ENCODE measurements at regions not wholly inside any gene's neighbourhood (a gene's known extent, or its start where the extent isn't known, plus 50 kb on each side); places are given as distances from the start of the nearest gene placed in this dataset.
"Not testable (repeated sequence)": the region's sequence is repeated elsewhere in the genome, so short reads cannot be mapped to it uniquely, and the experiment has no call there.

- Histone ChIP-seq H3K27me3 (ENCODE audit: insufficient read depth, low read length) (no peaks in the 10 kb centered on the region), H3K14ac (ENCODE audit: low read length) (no peak overlapping the region), H3K18ac (ENCODE audit: low read length) (no peak overlapping the region), H3K79me2 (ENCODE audit: control insufficient read depth, insufficient read depth, low read length, poor library complexity) (no peaks in the 10 kb centered on the region), H3K9me3 (ENCODE audit: insufficient read depth, low read depth, low read length) (peaks cover 6% of the 10 kb centered on the region), H3K4me1 (ENCODE audit: control insufficient read depth in 1 of 2, insufficient read depth in 2 of 2, low read length in 2 of 2) (no peaks in the 10 kb centered on the region), H2AFZ (ENCODE audit: insufficient read depth, low read length, poor library complexity) (no peak overlapping the region), H2BK5ac (ENCODE audit: low read depth, low read length, poor library complexity) (no peak overlapping the region), H2AK5ac (ENCODE audit: low read length) (no peak overlapping the region), H3K79me1 (ENCODE audit: low read length) (no peaks in the 10 kb centered on the region), H3K36me3 (ENCODE audit: control insufficient read depth in 1 of 2, insufficient read depth in 2 of 2, low read length in 2 of 2) (no peaks in the 10 kb centered on the region), H3K4ac (ENCODE audit: low read depth, low read length) (no peak overlapping the region), H3K27ac (ENCODE audit: low read depth, low read length) (no peak overlapping the region), H3K9ac (ENCODE audit: low read length) (no peak overlapping the region), H4K12ac (ENCODE audit: low read depth, low read length) (no peak overlapping the region), H3K4me3 (ENCODE audit: low read depth, low read length) (no peak overlapping the region), H2BK12ac (ENCODE audit: low read length) (no peak overlapping the region), H3K23ac (ENCODE audit: low read length) (no peak overlapping the region), H4K91ac (ENCODE audit: low read depth, low read length) (no peak overlapping the region), H2BK120ac (ENCODE audit: insufficient read depth, low read length, poor library complexity) (no peak overlapping the region), H3K4me2 (ENCODE audit: low read length) (no peak overlapping the region), H4K8ac (ENCODE audit: low read depth, low read length) (no peak overlapping the region)
- whole genome bisulfite sequencing (ENCODE audit: extremely low coverage, insufficient coverage, insufficient read length) = no CpG with 5 or more reads among the region's 5 CpGs
- no peak for DNase-seq
Measured at GRCh38 chr11:100528872-100529416, 158.1 kb upstream of the ARHGAP42 start.

DNA sequence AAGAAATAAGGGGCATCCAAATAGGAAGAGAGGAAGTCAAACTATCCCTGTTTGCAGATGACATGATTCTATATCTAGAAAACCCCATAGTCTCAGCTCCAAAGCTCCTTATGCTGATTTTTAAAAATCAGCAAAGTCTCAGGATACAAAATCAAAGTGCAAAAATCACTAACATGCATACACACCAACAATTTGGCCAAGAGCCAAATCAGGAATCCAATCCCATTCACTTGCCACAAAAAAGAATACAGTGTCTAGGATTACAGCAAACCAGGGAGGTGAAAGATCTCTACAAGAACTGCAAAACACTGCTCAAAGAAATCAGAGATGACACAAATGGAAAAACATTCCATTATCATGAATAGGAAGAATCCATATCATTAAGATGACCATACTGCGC, 155.8 kb upstream of the ARHGAP42 start:
- H3K4me2 ChIP-seq (ENCODE audit: low read length); H3K27ac ChIP-seq (ENCODE audit: low read depth, low read length); H3K4me1 ChIP-seq (ENCODE audit: control insufficient read depth in 1 of 2, insufficient read depth in 2 of 2, low read length in 2 of 2); H2BK120ac ChIP-seq (ENCODE audit: insufficient read depth, low read length, poor library complexity); H4K91ac ChIP-seq (ENCODE audit: low read depth, low read length); H3K9ac ChIP-seq (ENCODE audit: low read length); H3K27me3 ChIP-seq (ENCODE audit: insufficient read depth, low read length); H3K23ac ChIP-seq (ENCODE audit: low read length); H2AFZ ChIP-seq (ENCODE audit: insufficient read depth, low read length, poor library complexity); H3K36me3 ChIP-seq (ENCODE audit: control insufficient read depth in 1 of 2, insufficient read depth in 2 of 2, low read length in 2 of 2); H3K18ac ChIP-seq (ENCODE audit: low read length); H3K4ac ChIP-seq (ENCODE audit: low read depth, low read length); H3K79me2 ChIP-seq (ENCODE audit: control insufficient read depth, insufficient read depth, low read length, poor library complexity); H2AK5ac ChIP-seq (ENCODE audit: low read length); H4K8ac ChIP-seq (ENCODE audit: low read depth, low read length); H3K14ac ChIP-seq (ENCODE audit: low read length); H3K79me1 ChIP-seq (ENCODE audit: low read length); H3K4me3 ChIP-seq (ENCODE audit: low read depth, low read length); H3K9me3 ChIP-seq (ENCODE audit: insufficient read depth, low read depth, low read length); DNase-seq; H2BK5ac ChIP-seq (ENCODE audit: low read depth, low read length, poor library complexity); H2BK12ac ChIP-seq (ENCODE audit: low read length); H4K12ac ChIP-seq (ENCODE audit: low read depth, low read length): not testable (repeated sequence)
- WGBS (ENCODE audit: extremely low coverage, insufficient coverage, insufficient read length) = no CpG with 5 or more reads among the region's 1 CpG

- H3K4me2 ChIP-seq (ENCODE audit: low read length) = no peak overlapping the region
- no peak overlapping the region for H3K14ac ChIP-seq (ENCODE audit: low read length)
- H3K9me3 ChIP-seq (ENCODE audit: insufficient read depth, low read depth, low read length) = no peaks in the 10 kb centered on the region
- no peak overlapping the region for H2BK120ac ChIP-seq (ENCODE audit: insufficient read depth, low read length, poor library complexity)
- DNase-seq = no peak
- no peak overlapping the region for H2AFZ ChIP-seq (ENCODE audit: insufficient read depth, low read length, poor library complexity)
- H3K79me1 ChIP-seq (ENCODE audit: low read length) = no peaks in the 10 kb centered on the region
- H2AK5ac ChIP-seq (ENCODE audit: low read length) = no peak overlapping the region
- H3K36me3 ChIP-seq (ENCODE audit: control insufficient read depth in 1 of 2, insufficient read depth in 2 of 2, low read length in 2 of 2) = no peaks in the 10 kb centered on the region
- no peaks in the 10 kb centered on the region for H3K27me3 ChIP-seq (ENCODE audit: insufficient read depth, low read length)
- no peak overlapping the region for H4K8ac ChIP-seq (ENCODE audit: low read depth, low read length)
- H3K4ac ChIP-seq (ENCODE audit: low read depth, low read length) = no peak overlapping the region
- H3K79me2 ChIP-seq (ENCODE audit: control insufficient read depth, insufficient read depth, low read length, poor library complexity) = no peaks in the 10 kb centered on the region
- H4K12ac ChIP-seq (ENCODE audit: low read depth, low read length) = no peak overlapping the region
- H3K4me1 ChIP-seq (ENCODE audit: control insufficient read depth in 1 of 2, insufficient read depth in 2 of 2, low read length in 2 of 2) = no peaks in the 10 kb centered on the region
- no peak overlapping the region for H3K27ac ChIP-seq (ENCODE audit: low read depth, low read length)
- H4K91ac ChIP-seq (ENCODE audit: low read depth, low read length) = no peak overlapping the region
- H3K4me3 ChIP-seq (ENCODE audit: low read depth, low read length) = no peak overlapping the region
- no peak overlapping the region for H2BK12ac ChIP-seq (ENCODE audit: low read length)
- H3K9ac ChIP-seq (ENCODE audit: low read length) = no peak overlapping the region
- no peak overlapping the region for H3K23ac ChIP-seq (ENCODE audit: low read length)
- no peak overlapping the region for H3K18ac ChIP-seq (ENCODE audit: low read length)
- no peak overlapping the region for H2BK5ac ChIP-seq (ENCODE audit: low read depth, low read length, poor library complexity)
- no CpG with 5 or more reads among the region's 5 CpGs for WGBS (ENCODE audit: extremely low coverage, insufficient coverage, insufficient read length)
Measured at GRCh38 chr11:100536979-100537378, 150.1 kb upstream of the ARHGAP42 start.

- H2BK12ac ChIP-seq (ENCODE audit: low read length) = no peak overlapping the region
- no peak for DNase-seq
- H2AK5ac ChIP-seq (ENCODE audit: low read length) = no peak overlapping the region
- no peak overlapping the region for H2BK5ac ChIP-seq (ENCODE audit: low read depth, low read length, poor library complexity)
- no peak overlapping the region for H3K27ac ChIP-seq (ENCODE audit: low read depth, low read length)
- H4K12ac ChIP-seq (ENCODE audit: low read depth, low read length) = no peak overlapping the region
- H3K79me1 ChIP-seq (ENCODE audit: low read length) = no peaks in the 10 kb centered on the region
- no peak overlapping the region for H2BK120ac ChIP-seq (ENCODE audit: insufficient read depth, low read length, poor library complexity)
- H3K4me3 ChIP-seq (ENCODE audit: low read depth, low read length) = no peak overlapping the region
- H3K18ac ChIP-seq (ENCODE audit: low read length) = no peak overlapping the region
- H3K9ac ChIP-seq (ENCODE audit: low read length) = no peak overlapping the region
- no peak overlapping the region for H4K91ac ChIP-seq (ENCODE audit: low read depth, low read length)
- H2AFZ ChIP-seq (ENCODE audit: insufficient read depth, low read length, poor library complexity) = no peak overlapping the region
- H3K27me3 ChIP-seq (ENCODE audit: insufficient read depth, low read length) = no peaks in the 10 kb centered on the region
- H3K36me3 ChIP-seq (ENCODE audit: control insufficient read depth in 1 of 2, insufficient read depth in 2 of 2, low read length in 2 of 2) = no peaks in the 10 kb centered on the region
- no peak overlapping the region for H3K4ac ChIP-seq (ENCODE audit: low read depth, low read length)
- H3K4me1 ChIP-seq (ENCODE audit: control insufficient read depth in 1 of 2, insufficient read depth in 2 of 2, low read length in 2 of 2) = no peaks in the 10 kb centered on the region
- H4K8ac ChIP-seq (ENCODE audit: low read depth, low read length) = no peak overlapping the region
- no peaks in the 10 kb centered on the region for H3K79me2 ChIP-seq (ENCODE audit: control insufficient read depth, insufficient read depth, low read length, poor library complexity)
- H3K14ac ChIP-seq (ENCODE audit: low read length) = no peak overlapping the region
- H3K4me2 ChIP-seq (ENCODE audit: low read length) = no peak overlapping the region
- no peaks in the 10 kb centered on the region for H3K9me3 ChIP-seq (ENCODE audit: insufficient read depth, low read depth, low read length)
- H3K23ac ChIP-seq (ENCODE audit: low read length) = no peak overlapping the region
Measured at GRCh38 chr11:100543386-100543785, 143.7 kb upstream of the ARHGAP42 start.

All from trophoblast cell (in vitro differentiated cells and primary cell).